CD4-positive, alpha-beta T cell treated with Interleukin-10 for 1 hour (primary cell): ENCODE measurements at regions not wholly inside any gene's neighbourhood (a gene's known extent, or its start where the extent isn't known, plus 50 kb on each side); places are given as distances from the start of the nearest gene placed in this dataset.

Experiments used
- DNase-seq: peaks from one replicate; pipeline ENCODE4 v3.0.0-alpha.2; 2020

GRCh38 chr2:42848265-42848664, 55.9 kb upstream of the HAAO start:
- DNase-seq = no peak

- no peak for DNase-seq
Measured at GRCh38 chr2:42847596-42848151, 55.3 kb upstream of the HAAO start.

GRCh38 chr2:42846932-42847595, 54.7 kb upstream of the HAAO start:
- no peak for DNase-seq

- DNase-seq = no peak
Measured at GRCh38 chr2:42846026-42846425, 53.6 kb upstream of the HAAO start.

- no peak for DNase-seq
Measured at GRCh38 chr2:42844901-42845821, 52.8 kb upstream of the HAAO start.

GRCh38 chr2:42844366-42844765, 52.0 kb upstream of the HAAO start:
- DNase-seq = no peak

GRCh38 chr2:42843611-42844010, 51.2 kb upstream of the HAAO start:
- DNase-seq = no peak

GRCh38 chr2:42843131-42843530, 50.7 kb upstream of the HAAO start:
- DNase-seq = no peak

- DNase-seq = no peak
Measured at GRCh38 chr2:42842466-42842865, 50.1 kb upstream of the HAAO start.
